Smooth muscle cell (in vitro differentiated cells): ENCODE measurements at regions not wholly inside any gene's neighbourhood (a gene's known extent, or its start where the extent isn't known, plus 50 kb on each side); places are given as distances from the start of the nearest gene placed in this dataset.

Experiments used
- DNase-seq: peaks from one replicate; lab custom pipeline; 2025; ENCODE audit not compliant: unreplicated experiment; lab: John Stamatoyannopoulos, UW
- H2AFZ ChIP-seq: fragments of 200-600 bp; sonication (generic); 2 replicates; pipeline ENCODE4 v1.6.0; 2016; ENCODE audit warnings: antibody characterized with exemption, low read depth, mild to moderate bottlenecking
- H3F3A ChIP-seq: fragments of 200-600 bp; sonication (generic); 2 replicates; pipeline ENCODE4 v1.6.0; 2017; ENCODE audit warnings: antibody characterized with exemption, low read depth
- H3K27ac ChIP-seq: fragments of 200-600 bp; sonication (generic); 2 replicates; pipeline ENCODE4 v1.5.1; 2016; ENCODE audit warnings: low read depth, mild to moderate bottlenecking
- H3K27me3 ChIP-seq: fragments of 200-600 bp; sonication (generic); 2 replicates; pipeline ENCODE4 v1.6.1; 2016; ENCODE audit warnings: low read depth, mild to moderate bottlenecking
- H3K36me3 ChIP-seq: fragments of 200-600 bp; sonication (generic); 2 replicates; pipeline ENCODE4 v1.5.1; 2016; ENCODE audit warnings: low read depth
- H3K4me1 ChIP-seq: fragments of 200-600 bp; sonication (generic); 2 replicates; pipeline ENCODE4 v1.5.1; 2016; ENCODE audit warnings: low read depth
- H3K4me2 ChIP-seq: fragments of 200-600 bp; sonication (generic); 2 replicates; pipeline ENCODE4 v1.6.0; 2016; ENCODE audit warnings: mild to moderate bottlenecking
- H3K4me3 ChIP-seq: fragments of 200-600 bp; sonication (generic); 2 replicates; pipeline ENCODE4 v1.5.1; 2016; ENCODE audit warnings: mild to moderate bottlenecking
- H3K79me2 ChIP-seq: fragments of 200-600 bp; sonication (generic); 2 replicates; pipeline ENCODE4 v1.6.0; 2016; ENCODE audit warnings: low read depth, mild to moderate bottlenecking
- H3K9ac ChIP-seq: fragments of 200-600 bp; sonication (generic); 2 replicates; pipeline ENCODE4 v1.6.0; 2016; ENCODE audit warnings: low read depth
- H3K9me3 ChIP-seq: fragments of 200-600 bp; sonication (generic); replicated peaks from 2 replicates; pipeline ENCODE4 v1.5.1; 2016; ENCODE audit warnings: low read depth
- H4K20me1 ChIP-seq: fragments of 200-600 bp; sonication (generic); 2 replicates; pipeline ENCODE4 v1.6.0; 2016; ENCODE audit warnings: low read depth
- CTCF ChIP-seq: fragments of 200-600 bp; sonication (generic); IDR thresholded peaks from 2 replicates; pipeline ENCODE4 v1.5.1; 2017; ENCODE audit warnings: borderline replicate concordance, mild to moderate bottlenecking, antibody characterized with exemption; ENCODE audit not compliant: insufficient read depth, poor library complexity, severe bottlenecking
- whole genome bisulfite sequencing: methylation state at CpG from one replicate; pipeline ENCODE4 v1.1.7; 2016; ENCODE audit warnings: low lambda C conversion rate; 5-methylcytosine and 5-hydroxymethylcytosine counted together

DNA sequence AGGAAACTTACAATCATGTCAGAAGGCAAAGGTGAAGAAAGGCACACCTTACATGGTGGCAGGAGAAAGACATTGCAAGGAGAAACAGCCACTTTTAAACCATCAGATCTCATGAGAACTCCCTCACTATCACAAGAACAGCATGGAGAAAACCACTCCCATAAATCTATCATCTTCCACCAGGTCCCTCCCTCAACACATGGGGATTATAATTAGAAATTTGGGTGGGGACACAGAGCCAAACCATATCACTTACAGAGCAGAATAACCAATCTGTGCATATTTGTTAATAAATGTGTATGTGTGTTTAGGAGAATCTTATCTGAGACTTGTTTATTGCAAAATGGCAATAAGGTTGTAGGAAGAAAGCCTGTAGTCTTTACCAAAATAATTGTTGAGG is 205.2 kb upstream of the ANO3 start:
- no peaks in the 10 kb centered on the region for H3K4me1 ChIP-seq
- no peak overlapping the region for H2AFZ ChIP-seq
- no peak overlapping the region for H3K9ac ChIP-seq
- no peak overlapping the region for H3K4me3 ChIP-seq
- no peaks in the 10 kb centered on the region for H3K36me3 ChIP-seq
- TF ChIP-seq CTCF = no peak
- no peak overlapping the region for H3K27ac ChIP-seq
- H3F3A ChIP-seq = no peaks in the 10 kb centered on the region
- no peaks in the 10 kb centered on the region for H3K9me3 ChIP-seq
- no peaks in the 10 kb centered on the region for H3K79me2 ChIP-seq
- H3K4me2 ChIP-seq = no peak overlapping the region
- H4K20me1 ChIP-seq = no peaks in the 10 kb centered on the region
- no peak for DNase-seq
- H3K27me3 ChIP-seq = no peaks in the 10 kb centered on the region

GRCh38 chr11:26127336-26127735 is 204.6 kb upstream of the ANO3 start:
- TF ChIP-seq CTCF = no peak
- Histone ChIP-seq H3K27me3 (no peaks in the 10 kb centered on the region), H3K4me3 (no peak overlapping the region), H3K4me1 (no peaks in the 10 kb centered on the region), H3K4me2 (no peak overlapping the region), H2AFZ (no peak overlapping the region), H3K9ac (no peak overlapping the region), H4K20me1 (no peaks in the 10 kb centered on the region), H3K27ac (no peak overlapping the region), H3K79me2 (no peaks in the 10 kb centered on the region), H3K9me3 (no peaks in the 10 kb centered on the region), H3K36me3 (no peaks in the 10 kb centered on the region), H3F3A (no peaks in the 10 kb centered on the region)
- DNase-seq = no peak

GRCh38 chr11:26131406-26131805 is 200.5 kb upstream of the ANO3 start:
- Histone ChIP-seq H3K4me1 (no peaks in the 10 kb centered on the region), H3K9ac (no peak overlapping the region), H3K27ac (no peak overlapping the region), H3K4me2 (no peak overlapping the region), H3K79me2 (no peaks in the 10 kb centered on the region), H3K36me3 (no peaks in the 10 kb centered on the region), H3K9me3 (no peaks in the 10 kb centered on the region), H3K4me3 (no peak overlapping the region), H4K20me1 (no peaks in the 10 kb centered on the region), H3F3A (no peaks in the 10 kb centered on the region), H2AFZ (no peak overlapping the region), H3K27me3 (no peaks in the 10 kb centered on the region)
- no peak for DNase-seq
- TF ChIP-seq CTCF = no peak

DNA sequence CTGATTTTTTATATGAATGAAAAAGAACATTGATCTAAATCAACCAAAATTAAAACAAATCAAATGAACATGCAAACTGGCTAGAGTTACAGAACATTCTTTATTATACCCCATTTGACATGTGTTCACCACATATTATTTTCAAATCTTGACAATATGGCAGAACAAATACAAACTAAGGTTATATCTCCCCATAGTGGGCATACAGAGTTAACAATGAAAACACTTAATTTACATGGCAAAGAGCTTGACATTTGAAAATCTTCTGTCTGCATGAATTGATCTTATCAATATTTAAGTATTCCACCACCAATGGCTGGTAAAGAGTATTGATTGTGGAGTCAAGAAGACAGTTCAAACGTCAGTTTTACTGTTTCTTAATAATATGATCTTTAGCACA is 197.9 kb upstream of the ANO3 start:
- TF ChIP-seq CTCF = no peak
- Histone ChIP-seq H3K27ac (no peak overlapping the region), H3K4me2 (no peak overlapping the region), H3K9ac (no peak overlapping the region), H3K9me3 (no peaks in the 10 kb centered on the region), H3F3A (no peaks in the 10 kb centered on the region), H3K79me2 (no peaks in the 10 kb centered on the region), H3K4me3 (no peak overlapping the region), H3K27me3 (no peaks in the 10 kb centered on the region), H2AFZ (no peak overlapping the region), H4K20me1 (no peaks in the 10 kb centered on the region), H3K4me1 (no peaks in the 10 kb centered on the region), H3K36me3 (no peaks in the 10 kb centered on the region)
- DNase-seq = no peak
- WGBS = 70% methylated on average over 1 of the region's 1 CpG
